ENCODE measurements at regions not wholly inside any gene's neighbourhood (a gene's known extent, or its start where the extent isn't known, plus 50 kb on each side); places are given as distances from the start of the nearest gene placed in this dataset.

DNA sequence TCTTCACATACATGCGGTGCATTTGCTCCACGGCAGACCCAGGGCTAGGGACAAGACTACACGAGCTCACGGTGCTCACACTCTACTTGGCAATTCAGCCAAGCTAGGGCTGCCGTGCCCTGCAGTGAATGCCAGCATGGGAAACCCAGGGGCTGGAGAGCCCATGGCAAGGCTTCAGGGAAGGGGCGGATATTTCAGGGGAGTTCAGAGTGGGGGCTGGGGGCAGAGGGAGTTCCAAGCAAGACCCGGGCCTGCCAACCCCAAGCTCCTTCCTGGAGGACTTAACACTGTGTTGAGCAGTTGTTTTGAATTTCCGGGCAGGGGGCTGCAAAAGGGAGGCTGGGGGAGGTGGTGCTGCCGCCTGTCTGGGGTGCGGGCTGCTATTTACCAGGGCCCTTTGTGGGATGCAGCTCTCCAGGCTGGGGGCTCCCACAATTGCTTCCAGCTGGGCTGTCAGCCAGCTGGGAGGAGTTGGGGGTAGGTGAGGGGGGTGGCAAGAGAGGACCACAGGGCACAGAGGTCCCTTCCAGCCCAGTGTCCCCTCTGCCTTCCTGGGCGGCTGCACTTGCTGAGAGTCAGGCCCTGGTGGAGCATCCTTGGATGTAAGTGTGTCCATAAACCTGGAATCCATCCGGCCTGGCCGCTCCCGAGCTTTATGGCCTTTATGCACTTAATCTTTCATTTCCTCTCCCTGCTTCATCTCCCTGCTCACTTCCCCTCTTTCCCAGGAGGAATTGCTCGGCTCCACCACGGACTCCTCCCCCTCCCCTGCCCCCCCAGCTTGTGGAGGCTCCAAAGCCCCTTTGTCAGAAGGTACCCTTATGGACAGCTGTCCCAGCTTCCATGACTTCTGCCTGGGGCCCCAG is 55.8 kb upstream of the SSBP3 start:
- Mint-ChIP-seq H3K4me1 (no peaks in the 10 kb centered on the region), H3K27me3 (peaks cover 6% of the 10 kb centered on the region), H3K9me3 (no peaks in the 10 kb centered on the region), H3K4me3 (no peak overlapping the region), H3K27ac (no peak overlapping the region), H3K36me3 (ENCODE audit: low read depth) (no peaks in the 10 kb centered on the region)
- intact Hi-C loops (cut with micrococcal nuclease) = no loop called here
- TF ChIP-seq, protein P1, sequence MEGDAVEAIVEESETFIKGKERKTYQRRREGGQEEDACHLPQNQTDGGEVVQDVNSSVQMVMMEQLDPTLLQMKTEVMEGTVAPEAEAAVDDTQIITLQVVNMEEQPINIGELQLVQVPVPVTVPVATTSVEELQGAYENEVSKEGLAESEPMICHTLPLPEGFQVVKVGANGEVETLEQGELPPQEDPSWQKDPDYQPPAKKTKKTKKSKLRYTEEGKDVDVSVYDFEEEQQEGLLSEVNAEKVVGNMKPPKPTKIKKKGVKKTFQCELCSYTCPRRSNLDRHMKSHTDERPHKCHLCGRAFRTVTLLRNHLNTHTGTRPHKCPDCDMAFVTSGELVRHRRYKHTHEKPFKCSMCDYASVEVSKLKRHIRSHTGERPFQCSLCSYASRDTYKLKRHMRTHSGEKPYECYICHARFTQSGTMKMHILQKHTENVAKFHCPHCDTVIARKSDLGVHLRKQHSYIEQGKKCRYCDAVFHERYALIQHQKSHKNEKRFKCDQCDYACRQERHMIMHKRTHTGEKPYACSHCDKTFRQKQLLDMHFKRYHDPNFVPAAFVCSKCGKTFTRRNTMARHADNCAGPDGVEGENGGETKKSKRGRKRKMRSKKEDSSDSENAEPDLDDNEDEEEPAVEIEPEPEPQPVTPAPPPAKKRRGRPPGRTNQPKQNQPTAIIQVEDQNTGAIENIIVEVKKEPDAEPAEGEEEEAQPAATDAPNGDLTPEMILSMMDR (IDR thresholded peaks at IDR 0.05) = no peak
- CTCF ChIA-PET = no interaction called here
- no peak for ATAC-seq (ENCODE audit: low read depth)
- DNase-seq = no peak
- POLR2A ChIA-PET = no interaction called here

DNA sequence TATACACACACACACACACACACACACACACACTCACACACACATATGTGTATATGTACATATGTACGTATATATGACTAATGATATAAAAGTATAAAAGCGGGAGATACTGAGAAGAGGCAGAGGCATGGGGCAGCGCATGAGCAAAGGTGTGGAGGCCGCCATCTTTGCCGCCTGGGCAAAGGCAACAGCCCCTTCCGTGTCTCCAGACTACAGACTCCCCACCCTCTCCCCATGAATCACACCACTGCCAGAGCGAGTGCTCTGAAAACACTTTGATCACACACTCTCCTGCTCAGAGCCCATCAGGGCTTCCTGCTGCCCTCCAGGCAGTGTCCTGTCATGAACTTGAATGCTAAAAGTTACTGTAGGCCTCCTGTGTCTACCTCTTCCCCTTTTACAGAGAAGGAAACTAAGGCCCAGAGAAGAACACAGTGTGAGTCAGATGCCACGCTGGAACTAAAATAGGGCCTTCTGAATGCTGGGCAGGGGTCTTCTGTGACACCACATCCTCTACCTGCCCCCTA is 54.7 kb upstream of the SSBP3 start:
- no peaks in the 10 kb centered on the region for H3K36me3 Mint-ChIP-seq (ENCODE audit: low read depth)
- POLR2A ChIA-PET = no interaction called here
- ATAC-seq (ENCODE audit: low read depth) = no peak
- no peaks in the 10 kb centered on the region for H3K9me3 Mint-ChIP-seq
- TF ChIP-seq, protein P1 (IDR thresholded peaks at IDR 0.05) = no peak
- no peaks in the 10 kb centered on the region for H3K4me1 Mint-ChIP-seq
- intact Hi-C loops (cut with micrococcal nuclease) = no loop called here
- CTCF ChIA-PET = no interaction called here
- H3K27ac Mint-ChIP-seq = no peak overlapping the region
- H3K27me3 Mint-ChIP-seq = peaks cover 11% of the 10 kb centered on the region
- no peak overlapping the region for H3K4me3 Mint-ChIP-seq
- DNase-seq = no peak

DNA sequence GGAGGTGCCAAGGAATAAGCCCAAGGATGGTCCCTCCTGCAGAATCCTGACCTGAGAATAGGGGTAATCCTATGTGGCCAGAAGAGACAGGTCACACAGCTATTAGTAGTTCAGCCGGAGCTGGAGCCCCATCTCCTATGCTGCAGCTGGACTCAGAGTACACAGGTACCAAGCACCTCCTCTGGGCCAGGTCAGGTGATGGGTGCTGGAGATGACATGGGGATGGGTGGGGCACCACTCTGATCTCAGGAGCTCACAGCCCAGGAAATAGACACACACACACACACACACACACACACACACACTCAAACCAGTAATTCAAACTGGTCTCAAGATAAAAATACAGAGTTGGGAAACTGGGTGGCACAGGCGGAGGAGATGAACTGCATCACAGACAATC is 54.2 kb upstream of the SSBP3 start:
- ChIA-PET CTCF (no interaction called here), POLR2A (no interaction called here)
- TF ChIP-seq, protein P1 (IDR thresholded peaks at IDR 0.05) = no peak
- ATAC-seq (ENCODE audit: low read depth) = no peak
- Mint-ChIP-seq H3K9me3 (no peaks in the 10 kb centered on the region), H3K4me1 (no peaks in the 10 kb centered on the region), H3K27me3 (peaks cover 12% of the 10 kb centered on the region), H3K4me3 (no peak overlapping the region), H3K27ac (no peak overlapping the region), H3K36me3 (ENCODE audit: low read depth) (no peaks in the 10 kb centered on the region)
- intact Hi-C loops (cut with micrococcal nuclease) = no loop called here
- DNase-seq = no peak

DNA sequence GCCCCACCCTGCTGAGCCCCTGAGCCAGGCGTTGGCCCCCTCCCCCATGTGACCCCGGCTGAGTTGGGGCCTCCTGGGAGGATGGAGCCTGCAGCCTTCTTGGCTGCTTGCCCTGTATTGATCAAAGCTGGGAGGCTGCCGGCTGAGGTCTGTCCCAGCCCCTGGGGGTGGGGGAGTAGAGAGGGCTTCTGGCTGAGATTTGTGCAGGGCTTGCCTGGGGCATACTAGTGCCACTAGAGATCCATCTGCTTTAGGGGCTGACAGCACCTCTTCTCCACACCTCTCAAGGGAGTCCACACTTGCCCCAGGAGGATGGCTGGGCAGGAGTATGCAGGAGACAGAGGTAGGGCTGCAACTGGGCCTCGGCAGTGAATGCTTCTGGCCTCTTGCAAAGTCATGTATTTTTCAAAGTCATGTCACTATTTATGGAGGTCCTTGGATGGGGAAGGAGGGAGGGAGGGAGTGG is 53.6 kb upstream of the SSBP3 start:
- no peaks in the 10 kb centered on the region for H3K9me3 Mint-ChIP-seq
- peaks cover 12% of the 10 kb centered on the region for H3K27me3 Mint-ChIP-seq
- intact Hi-C loops (cut with micrococcal nuclease) = no loop called here
- H3K27ac Mint-ChIP-seq = no peak overlapping the region
- no peaks in the 10 kb centered on the region for H3K4me1 Mint-ChIP-seq
- CTCF ChIA-PET = no interaction called here
- TF ChIP-seq, protein P1 (IDR thresholded peaks at IDR 0.05) = no peak
- no peaks in the 10 kb centered on the region for H3K36me3 Mint-ChIP-seq (ENCODE audit: low read depth)
- DNase-seq = no peak
- no peak overlapping the region for H3K4me3 Mint-ChIP-seq
- ATAC-seq (ENCODE audit: low read depth) = no peak
- POLR2A ChIA-PET = no interaction called here

DNA sequence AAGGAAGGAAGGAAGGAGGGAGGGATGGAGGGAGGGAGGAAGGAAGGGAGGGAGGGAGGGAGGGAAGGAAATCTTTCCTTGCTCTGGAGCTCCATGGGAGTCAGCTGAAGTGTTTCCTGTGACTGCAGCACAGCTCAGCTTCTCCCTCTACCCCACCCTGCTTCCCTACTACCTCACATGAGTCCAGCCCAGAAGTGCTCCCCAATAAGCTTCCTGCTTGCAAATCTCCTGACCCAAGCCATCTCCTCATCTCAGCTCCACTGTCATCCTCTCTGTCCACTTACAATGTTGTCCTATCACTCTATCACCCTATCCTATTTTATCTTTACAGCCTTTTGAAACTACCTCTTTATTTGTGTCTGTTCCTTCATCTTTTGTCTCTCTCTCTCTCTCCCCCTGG is 52.9 kb upstream of the SSBP3 start:
- Mint-ChIP-seq H3K4me1 (no peaks in the 10 kb centered on the region), H3K4me3 (no peak overlapping the region), H3K36me3 (ENCODE audit: low read depth) (no peaks in the 10 kb centered on the region), H3K27me3 (peaks cover 12% of the 10 kb centered on the region), H3K27ac (no peak overlapping the region), H3K9me3 (no peaks in the 10 kb centered on the region)
- intact Hi-C loops (cut with micrococcal nuclease) = no loop called here
- TF ChIP-seq, protein P1 (IDR thresholded peaks at IDR 0.05) = no peak
- CTCF ChIA-PET = no interaction called here
- DNase-seq (no peak), ATAC-seq (ENCODE audit: low read depth) (no peak)
- POLR2A ChIA-PET = interaction anchor here (0.7 kb wide), 1 partner anchor 226 kb away, joined by 5 read pairs; no protein-coding TSS in a partner anchor
